Choroid plexus epithelial cell (primary cell): ENCODE measurements at regions not wholly inside any gene's neighbourhood (a gene's known extent, or its start where the extent isn't known, plus 50 kb on each side); places are given as distances from the start of the nearest gene placed in this dataset.
"Not testable (repeated sequence)": the region's sequence is repeated elsewhere in the genome, so short reads cannot be mapped to it uniquely, and the experiment has no call there.

ENCODE experiments used
- DNase-seq: peaks from one replicate; pipeline ENCODE4 v3.0.0-alpha.2; 2010; ENCODE audit warnings: low read depth
- H3K4me3 ChIP-seq: 2 replicates; pipeline ENCODE4 v1.5.1; 2011; ENCODE audit warnings: low read depth, mild to moderate bottlenecking, control low read depth, low read length, moderate library complexity
- CTCF ChIP-seq: conservative IDR thresholded peaks from 2 replicates; pipeline ENCODE4 v1.5.1; 2011; ENCODE audit warnings: low read depth, mild to moderate bottlenecking, control low read depth, inconsistent platforms, low read length, moderate library complexity

- H3K4me3 ChIP-seq = no peak overlapping the region
- TF ChIP-seq CTCF = no peak
- no peak for DNase-seq
Measured at GRCh38 chr1:221520250-221520649, 221.6 kb downstream of the DUSP10 start.

- no peak for DNase-seq
- H3K4me3 ChIP-seq = no peak overlapping the region
- TF ChIP-seq CTCF = no peak
Measured at GRCh38 chr1:221521686-221522085, 220.2 kb downstream of the DUSP10 start.

GRCh38 chr1:221522529-221522940 is 219.4 kb downstream of the DUSP10 start:
- peak; percentile 24 for DNase-seq
- H3K4me3 ChIP-seq = no peak overlapping the region
- TF ChIP-seq CTCF = no peak

GRCh38 chr1:221525749-221526148 is 216.1 kb downstream of the DUSP10 start:
- no peak for TF ChIP-seq CTCF
- H3K4me3 ChIP-seq = no peak overlapping the region
- no peak for DNase-seq

- no peak overlapping the region for H3K4me3 ChIP-seq
- DNase-seq = no peak
Measured at GRCh38 chr1:221527302-221527701, 214.6 kb downstream of the DUSP10 start.

GRCh38 chr1:221527886-221528624 is 213.8 kb downstream of the DUSP10 start:
- no peak for TF ChIP-seq CTCF
- no peak overlapping the region for H3K4me3 ChIP-seq
- no peak for DNase-seq

More at GRCh38 chr1:221527302-221527701, 214.6 kb downstream of the DUSP10 start:
- TF ChIP-seq CTCF = no peak

GRCh38 chr1:221530159-221530558 is 211.7 kb downstream of the DUSP10 start:
- DNase-seq, H3K4me3 ChIP-seq: not testable (repeated sequence)
